Epithelial cell of esophagus (primary cell): ENCODE measurements at regions not wholly inside any gene's neighbourhood (a gene's known extent, or its start where the extent isn't known, plus 50 kb on each side); places are given as distances from the start of the nearest gene placed in this dataset.
A peak's percentile ranks its signal among the peaks of the same experiment; 100 is the strongest.

Experiments used
- DNase-seq: peaks from one replicate; pipeline ENCODE4 v3.0.0; 2010; ENCODE audit warnings: low read depth
- H3K4me3 ChIP-seq: 2 replicates; pipeline ENCODE4 v1.5.1; 2011; ENCODE audit warnings: mild to moderate bottlenecking, low read length, control low read depth
- TF ChIP-seq, protein P1 (sequence below): IDR thresholded peaks from 2 replicates; pipeline ENCODE4 v1.5.1; 2011; ENCODE audit warnings: low read depth, mild to moderate bottlenecking, low read length, control low read depth, inconsistent platforms; ENCODE audit not compliant: insufficient read depth; ENCODE audit errors: missing control alignments

DNA sequence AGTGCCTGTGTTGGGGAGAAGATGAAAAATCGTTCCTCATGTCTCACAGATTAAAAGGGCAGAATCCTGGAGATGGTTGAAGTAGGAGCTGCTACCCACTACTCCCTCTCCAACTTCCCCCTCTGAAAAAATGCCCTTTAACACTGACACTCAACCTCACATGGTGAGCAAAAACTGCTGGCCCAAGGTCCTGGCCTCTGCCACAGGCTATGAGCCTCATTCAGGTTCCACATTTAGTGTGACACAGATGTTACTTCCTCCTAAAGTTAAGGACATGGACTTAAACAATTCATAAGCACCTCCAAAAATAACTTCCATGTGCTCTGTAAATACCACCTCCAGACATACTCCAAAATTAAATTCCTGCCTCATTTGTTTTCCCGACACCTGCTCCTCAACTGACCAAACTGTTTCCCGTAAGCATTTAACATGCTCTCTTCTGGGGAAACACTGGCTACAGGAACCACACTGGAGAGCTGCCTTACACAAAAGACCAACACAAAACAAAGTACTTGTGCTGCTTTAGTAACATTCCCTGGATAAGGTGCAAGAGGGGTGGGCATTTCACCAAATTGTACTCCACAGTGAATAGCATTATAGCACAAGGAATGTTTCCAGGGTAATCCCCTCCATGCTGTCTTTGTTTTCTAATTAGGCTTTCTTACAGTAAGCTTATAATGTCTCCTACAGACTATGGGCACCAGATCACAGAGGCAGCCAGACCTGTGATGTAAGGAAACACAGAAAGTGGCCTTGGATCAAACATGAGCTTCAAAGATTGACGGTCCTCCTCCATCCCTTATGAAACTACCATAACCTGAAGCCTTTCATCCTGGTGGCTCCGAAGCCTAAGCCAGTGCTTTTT is 57.0 kb downstream of the PHLDA1 start:
- TF ChIP-seq, protein P1, sequence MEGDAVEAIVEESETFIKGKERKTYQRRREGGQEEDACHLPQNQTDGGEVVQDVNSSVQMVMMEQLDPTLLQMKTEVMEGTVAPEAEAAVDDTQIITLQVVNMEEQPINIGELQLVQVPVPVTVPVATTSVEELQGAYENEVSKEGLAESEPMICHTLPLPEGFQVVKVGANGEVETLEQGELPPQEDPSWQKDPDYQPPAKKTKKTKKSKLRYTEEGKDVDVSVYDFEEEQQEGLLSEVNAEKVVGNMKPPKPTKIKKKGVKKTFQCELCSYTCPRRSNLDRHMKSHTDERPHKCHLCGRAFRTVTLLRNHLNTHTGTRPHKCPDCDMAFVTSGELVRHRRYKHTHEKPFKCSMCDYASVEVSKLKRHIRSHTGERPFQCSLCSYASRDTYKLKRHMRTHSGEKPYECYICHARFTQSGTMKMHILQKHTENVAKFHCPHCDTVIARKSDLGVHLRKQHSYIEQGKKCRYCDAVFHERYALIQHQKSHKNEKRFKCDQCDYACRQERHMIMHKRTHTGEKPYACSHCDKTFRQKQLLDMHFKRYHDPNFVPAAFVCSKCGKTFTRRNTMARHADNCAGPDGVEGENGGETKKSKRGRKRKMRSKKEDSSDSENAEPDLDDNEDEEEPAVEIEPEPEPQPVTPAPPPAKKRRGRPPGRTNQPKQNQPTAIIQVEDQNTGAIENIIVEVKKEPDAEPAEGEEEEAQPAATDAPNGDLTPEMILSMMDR: no peak
- no peak overlapping the region for H3K4me3 ChIP-seq
- DNase-seq: no peak

- DNase-seq: no peak
- TF ChIP-seq, protein P1: no peak
- H3K4me3 ChIP-seq: no peak overlapping the region
Measured at GRCh38 chr12:75971253-75971652, 60.3 kb downstream of the PHLDA1 start.

DNA sequence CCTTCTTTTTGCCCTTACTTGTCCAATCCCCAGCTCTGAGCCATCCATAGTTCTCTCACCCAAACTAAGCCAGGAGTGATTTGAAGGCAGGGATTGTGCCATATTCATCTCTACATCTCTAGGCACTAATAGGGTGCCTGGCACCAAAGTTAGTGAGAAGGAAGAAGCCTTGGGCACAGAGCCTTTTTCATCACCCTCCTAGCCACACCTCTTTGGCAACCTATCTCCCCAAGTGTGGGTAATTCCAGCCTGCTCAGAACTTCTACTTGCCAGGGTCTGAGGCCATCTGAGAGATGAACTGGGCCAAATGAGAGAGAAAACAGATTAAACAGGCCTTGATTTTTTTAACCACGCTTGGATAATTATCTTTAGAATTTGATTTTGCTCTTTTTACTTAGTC is 61.3 kb downstream of the PHLDA1 start:
- TF ChIP-seq, protein P1: no peak
- H3K4me3 ChIP-seq: no peak overlapping the region
- no peak for DNase-seq

DNA sequence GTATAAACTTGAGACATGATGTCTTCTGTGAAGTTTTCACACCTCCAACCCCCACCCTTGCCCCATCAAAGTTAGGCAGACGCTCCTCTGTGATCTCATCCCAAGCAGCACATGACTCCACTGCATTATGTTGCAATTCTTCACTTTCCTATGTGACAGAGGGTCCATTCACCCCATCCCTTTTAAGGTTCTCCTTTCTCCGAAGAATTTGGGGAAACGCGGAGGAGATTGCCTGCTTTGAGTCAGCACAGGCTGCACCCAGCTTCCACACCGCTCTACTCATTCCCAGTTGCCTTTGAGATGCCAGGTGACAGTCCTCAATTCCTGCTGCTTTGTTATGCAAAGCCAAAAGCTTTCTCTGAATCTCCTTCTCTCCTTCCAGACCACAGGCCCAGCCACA is 61.8 kb downstream of the PHLDA1 start:
- TF ChIP-seq, protein P1: no peak
- peak; percentile 39 for DNase-seq
- no peak overlapping the region for H3K4me3 ChIP-seq

DNA sequence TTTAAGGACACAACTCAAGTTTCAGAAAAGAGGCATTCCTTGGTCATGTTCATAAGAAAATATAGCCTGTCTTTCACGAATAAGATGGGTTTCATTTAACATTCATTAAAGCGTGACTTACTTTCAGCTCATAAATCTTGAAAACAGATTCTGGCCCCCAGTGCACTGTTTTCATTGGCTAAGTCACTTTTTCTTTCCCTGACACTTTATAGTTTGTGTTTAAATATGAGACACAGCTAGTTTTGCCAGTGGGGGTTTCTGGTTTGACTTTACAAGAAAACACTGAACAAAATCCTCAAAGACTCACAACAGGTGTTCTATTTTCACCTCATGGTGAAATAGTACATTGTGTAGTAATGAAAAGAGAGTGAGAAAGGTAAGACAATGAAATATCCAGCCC is 65.9 kb downstream of the PHLDA1 start:
- TF ChIP-seq, protein P1: no peak
- DNase-seq: no peak
- no peak overlapping the region for H3K4me3 ChIP-seq

GRCh38 chr12:75964150-75964549 is 67.4 kb downstream of the PHLDA1 start:
- TF ChIP-seq, protein P1: no peak
- peak; percentile 38 for DNase-seq
- H3K4me3 ChIP-seq: no peak overlapping the region

- TF ChIP-seq, protein P1: no peak
- H3K4me3 ChIP-seq: no peak overlapping the region
- DNase-seq: no peak
Measured at GRCh38 chr12:75961878-75962277, 69.7 kb downstream of the PHLDA1 start.
